ENCODE measurements at regions not wholly inside any gene's neighbourhood (a gene's known extent, or its start where the extent isn't known, plus 50 kb on each side); places are given as distances from the start of the nearest gene placed in this dataset.

GRCh38 chr10:109706026-109706560 is 217.2 kb downstream of the XPNPEP1 start:
- no peak overlapping the region for H3K27ac ChIP-seq

GRCh38 chr10:109701633-109702215 is 221.6 kb downstream of the XPNPEP1 start:
- Histone ChIP-seq H3K4me1 (replicated peaks) (no peaks in the 10 kb centered on the region), H3K36me3 (no peaks in the 10 kb centered on the region), H3K27ac (no peak overlapping the region), H3K9me3 (replicated peaks) (no peaks in the 10 kb centered on the region), H3K27me3 (replicated peaks) (no peaks in the 10 kb centered on the region), H3K4me3 (no peak overlapping the region)
- DNase-seq (ENCODE audit: low read depth in 1 of 2, low spot score in 2 of 2): no peak

More at GRCh38 chr10:109706026-109706560, 217.2 kb downstream of the XPNPEP1 start:
- Histone ChIP-seq H3K4me1 (replicated peaks) (no peaks in the 10 kb centered on the region), H3K4me3 (no peak overlapping the region), H3K27me3 (replicated peaks) (no peaks in the 10 kb centered on the region), H3K9me3 (replicated peaks) (0 out of 2 replicates have a peak, but pooled peaks cover 4% of the 10 kb centered on the region), H3K36me3 (no peaks in the 10 kb centered on the region)
- DNase-seq (ENCODE audit: low read depth in 1 of 2, low spot score in 2 of 2): no peak

- Histone ChIP-seq H3K27me3 (replicated peaks) (no peaks in the 10 kb centered on the region), H3K9me3 (replicated peaks) (no peaks in the 10 kb centered on the region), H3K4me3 (no peak overlapping the region), H3K36me3 (no peaks in the 10 kb centered on the region), H3K4me1 (replicated peaks) (no peaks in the 10 kb centered on the region), H3K27ac (no peak overlapping the region)
- no peak for DNase-seq (ENCODE audit: low read depth in 1 of 2, low spot score in 2 of 2)
Observed at GRCh38 chr10:109698882-109699664, 224.2 kb downstream of the XPNPEP1 start.

DNA sequence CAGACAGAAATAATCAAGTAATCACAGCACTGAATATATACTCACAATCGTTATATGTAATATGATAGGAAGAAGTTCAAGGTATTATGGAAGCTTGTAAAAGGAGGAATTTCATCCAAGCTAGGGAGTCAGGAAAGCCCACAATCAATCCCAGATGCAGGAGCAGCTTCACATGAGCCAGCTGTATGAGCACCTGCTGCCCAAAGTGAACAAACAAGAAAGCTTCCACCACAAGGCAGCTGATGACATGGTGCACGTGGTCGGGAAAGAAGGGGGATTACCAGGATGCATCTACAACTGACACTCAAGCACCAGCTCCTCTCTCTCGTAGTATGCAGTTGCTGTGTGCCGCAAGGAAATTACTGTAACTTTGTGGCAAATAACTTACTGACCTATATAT is 225.2 kb downstream of the XPNPEP1 start:
- no peak overlapping the region for H3K4me3 ChIP-seq
- no peaks in the 10 kb centered on the region for H3K36me3 ChIP-seq
- no peaks in the 10 kb centered on the region for H3K9me3 ChIP-seq (replicated peaks)
- H3K27ac ChIP-seq: no peak overlapping the region
- DNase-seq (ENCODE audit: low read depth in 1 of 2, low spot score in 2 of 2): no peak
- no peaks in the 10 kb centered on the region for H3K4me1 ChIP-seq (replicated peaks)
- H3K27me3 ChIP-seq (replicated peaks): no peaks in the 10 kb centered on the region

DNA sequence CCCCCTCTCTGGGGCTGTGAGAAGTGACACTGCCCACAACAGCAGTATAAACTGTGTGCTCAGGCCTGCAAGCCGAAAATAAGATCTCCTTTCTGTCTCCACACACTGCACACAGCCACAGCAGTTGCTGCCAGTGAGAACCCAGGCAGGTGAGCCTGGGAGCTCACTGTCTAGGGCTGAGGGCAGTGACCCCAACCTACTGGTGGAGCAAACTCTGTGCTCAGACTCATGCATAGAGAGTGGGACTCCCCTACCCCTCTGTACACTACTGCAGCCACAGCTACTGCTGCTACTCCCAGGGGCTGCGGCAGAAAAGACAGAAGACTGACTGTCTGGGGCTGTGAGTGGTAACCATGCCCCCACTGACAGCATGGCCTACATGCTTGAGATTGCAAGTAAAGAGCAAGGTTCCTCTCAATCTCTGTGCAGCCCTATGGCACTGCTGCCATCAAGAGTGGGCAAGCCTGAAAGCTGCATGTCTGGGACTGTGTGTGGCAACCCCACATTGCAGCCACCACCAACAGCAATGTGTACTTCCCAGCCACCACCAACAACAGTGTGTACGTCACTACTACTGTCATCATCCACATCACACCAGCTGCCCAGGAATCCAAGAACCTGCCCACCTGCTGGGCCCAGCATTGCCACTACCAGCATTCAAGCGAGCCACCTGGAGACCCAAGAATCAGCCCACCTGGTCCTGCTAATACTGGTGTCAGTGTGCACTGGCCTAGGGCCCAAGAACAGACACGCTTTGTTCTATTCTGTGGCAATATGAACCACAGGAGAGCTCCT is 226.1 kb downstream of the XPNPEP1 start:
- no peaks in the 10 kb centered on the region for H3K9me3 ChIP-seq (replicated peaks)
- no peak for DNase-seq (ENCODE audit: low read depth in 1 of 2, low spot score in 2 of 2)

GRCh38 chr10:109696462-109696861 is 226.8 kb downstream of the XPNPEP1 start:
- no peak for DNase-seq (ENCODE audit: low read depth in 1 of 2, low spot score in 2 of 2)
- Histone ChIP-seq H3K27me3 (replicated peaks) (no peaks in the 10 kb centered on the region), H3K9me3 (replicated peaks) (no peaks in the 10 kb centered on the region), H3K27ac (no peak overlapping the region), H3K4me3 (no peak overlapping the region), H3K36me3 (no peaks in the 10 kb centered on the region), H3K4me1 (replicated peaks) (no peaks in the 10 kb centered on the region)

More for the DNA sequence above, 226.1 kb downstream of the XPNPEP1 start:
- H3K4me3 ChIP-seq: no peak overlapping the region
- H3K27me3 ChIP-seq (replicated peaks): no peaks in the 10 kb centered on the region
- no peaks in the 10 kb centered on the region for H3K36me3 ChIP-seq
- no peaks in the 10 kb centered on the region for H3K4me1 ChIP-seq (replicated peaks)
- H3K27ac ChIP-seq: no peak overlapping the region

DNA sequence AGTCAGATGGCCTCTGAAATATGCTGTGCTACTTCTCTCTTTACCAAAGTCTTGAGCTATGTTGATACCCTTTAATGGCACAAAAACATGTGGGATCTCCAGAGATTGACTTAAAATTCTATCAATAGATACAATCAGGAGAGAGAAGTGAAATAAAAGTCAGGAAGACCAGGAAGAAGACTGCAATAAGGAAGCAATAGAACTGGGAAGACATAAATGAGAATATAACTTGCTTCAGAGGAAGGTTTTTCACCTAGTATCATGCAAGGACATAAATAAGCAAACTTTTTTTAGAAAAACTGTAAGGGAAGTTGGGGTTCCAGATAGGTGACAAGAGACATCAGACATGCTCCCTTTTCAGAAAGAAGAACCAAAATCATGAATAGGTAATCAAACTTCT is 227.3 kb downstream of the XPNPEP1 start:
- Histone ChIP-seq H3K27ac (no peak overlapping the region), H3K4me1 (replicated peaks) (no peaks in the 10 kb centered on the region), H3K4me3 (no peak overlapping the region), H3K27me3 (replicated peaks) (no peaks in the 10 kb centered on the region), H3K36me3 (no peaks in the 10 kb centered on the region), H3K9me3 (replicated peaks) (no peaks in the 10 kb centered on the region)
- DNase-seq (ENCODE audit: low read depth in 1 of 2, low spot score in 2 of 2): no peak

- Histone ChIP-seq H3K4me1 (replicated peaks) (no peaks in the 10 kb centered on the region), H3K9me3 (replicated peaks) (no peaks in the 10 kb centered on the region), H3K36me3 (no peaks in the 10 kb centered on the region), H3K4me3 (no peak overlapping the region), H3K27me3 (replicated peaks) (no peaks in the 10 kb centered on the region), H3K27ac (no peak overlapping the region)
- peak in 1 of 2 experiments; percentile 11 for DNase-seq (ENCODE audit: low read depth in 1 of 2, low spot score in 2 of 2)
Observed at GRCh38 chr10:109689785-109690184, 233.5 kb downstream of the XPNPEP1 start.

GRCh38 chr10:109679478-109679877 is 243.8 kb downstream of the XPNPEP1 start:
- peaks cover 14% of the 10 kb centered on the region for H3K4me1 ChIP-seq (replicated peaks)
- H3K9me3 ChIP-seq (replicated peaks): no peaks in the 10 kb centered on the region
- no peak overlapping the region for H3K4me3 ChIP-seq
- DNase-seq (ENCODE audit: low read depth in 1 of 2, low spot score in 2 of 2): no peak
- no peaks in the 10 kb centered on the region for H3K36me3 ChIP-seq
- no peaks in the 10 kb centered on the region for H3K27me3 ChIP-seq (replicated peaks)
- no peak overlapping the region for H3K27ac ChIP-seq

DNA sequence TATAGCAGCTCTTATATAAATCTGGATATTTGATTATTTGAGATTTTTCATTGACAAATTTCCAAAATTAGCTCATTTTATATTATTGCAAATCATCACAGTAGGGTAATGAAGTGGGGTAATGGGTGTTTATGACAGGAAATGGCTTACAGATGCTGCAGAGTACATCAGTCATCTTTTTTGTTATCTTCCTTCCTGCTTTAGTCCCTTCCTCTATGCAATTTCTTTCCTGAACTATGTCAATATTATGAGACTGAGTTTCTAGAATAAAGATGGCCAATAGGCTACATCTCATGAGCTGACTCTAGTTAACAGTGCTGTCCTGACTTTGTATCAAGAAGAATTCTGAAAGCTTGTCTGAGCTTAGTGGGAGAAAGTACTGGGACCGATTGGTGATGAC is 244.5 kb downstream of the XPNPEP1 start:
- no peak overlapping the region for H3K27ac ChIP-seq
- H3K4me1 ChIP-seq (replicated peaks): peaks cover 14% of the 10 kb centered on the region
- no peaks in the 10 kb centered on the region for H3K36me3 ChIP-seq
- DNase-seq (ENCODE audit: low read depth in 1 of 2, low spot score in 2 of 2): no peak
- H3K9me3 ChIP-seq (replicated peaks): no peaks in the 10 kb centered on the region
- no peak overlapping the region for H3K4me3 ChIP-seq
- H3K27me3 ChIP-seq (replicated peaks): no peaks in the 10 kb centered on the region

DNA sequence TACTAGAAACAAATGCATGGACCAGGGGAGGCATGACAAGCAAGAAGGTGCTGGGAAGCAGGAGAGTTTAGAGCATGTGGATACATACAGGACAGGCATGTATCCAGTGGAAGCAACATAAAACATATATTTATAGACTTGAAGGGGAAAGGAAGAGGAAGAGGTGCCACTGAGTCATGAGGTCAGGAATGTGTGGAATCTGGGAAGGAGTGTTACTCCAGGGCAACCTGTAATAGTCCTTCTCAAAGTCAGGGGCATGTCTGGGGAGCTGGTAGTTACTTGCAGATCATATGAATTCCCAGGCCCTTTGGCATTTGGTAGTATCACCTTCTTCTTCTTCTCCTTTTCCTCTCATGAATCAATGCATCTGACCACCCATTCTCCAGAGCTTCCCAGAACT is 246.6 kb downstream of the XPNPEP1 start:
- H3K4me3 ChIP-seq: no peak overlapping the region
- H3K27me3 ChIP-seq (replicated peaks): no peaks in the 10 kb centered on the region
- H3K9me3 ChIP-seq (replicated peaks): no peaks in the 10 kb centered on the region
- H3K36me3 ChIP-seq: no peaks in the 10 kb centered on the region
- H3K27ac ChIP-seq: peak overlapping the region; percentile 31; the same call in 1 of the 2 replicates
- peak in 1 of 2 experiments; percentile 26 for DNase-seq (ENCODE audit: low read depth in 1 of 2, low spot score in 2 of 2)
- peaks cover 14% of the 10 kb centered on the region for H3K4me1 ChIP-seq (replicated peaks)

- no peak overlapping the region for H3K4me3 ChIP-seq
- H3K36me3 ChIP-seq: no peaks in the 10 kb centered on the region
- no peak overlapping the region for H3K27ac ChIP-seq
- no peak for DNase-seq (ENCODE audit: low read depth in 1 of 2, low spot score in 2 of 2)
- no peaks in the 10 kb centered on the region for H3K4me1 ChIP-seq (replicated peaks)
- H3K27me3 ChIP-seq (replicated peaks): no peaks in the 10 kb centered on the region
- H3K9me3 ChIP-seq (replicated peaks): no peaks in the 10 kb centered on the region
Observed at GRCh38 chr10:109668703-109669102, 254.6 kb downstream of the XPNPEP1 start.

GRCh38 chr10:109668154-109668665 is 255.1 kb downstream of the XPNPEP1 start:
- H3K4me3 ChIP-seq: no peak overlapping the region
- no peaks in the 10 kb centered on the region for H3K27me3 ChIP-seq (replicated peaks)
- H3K36me3 ChIP-seq: no peaks in the 10 kb centered on the region
- H3K9me3 ChIP-seq (replicated peaks): no peaks in the 10 kb centered on the region
- no peak overlapping the region for H3K27ac ChIP-seq
- no peaks in the 10 kb centered on the region for H3K4me1 ChIP-seq (replicated peaks)
- no peak for DNase-seq (ENCODE audit: low read depth in 1 of 2, low spot score in 2 of 2)

Data from SJSA1 (cell line).